Smooth muscle cell (in vitro differentiated cells): ENCODE measurements at regions not wholly inside any gene's neighbourhood (a gene's known extent, or its start where the extent isn't known, plus 50 kb on each side); places are given as distances from the start of the nearest gene placed in this dataset.

ENCODE experiments used
- DNase-seq: peaks from one replicate; lab custom pipeline; 2025; ENCODE audit not compliant: unreplicated experiment; lab: John Stamatoyannopoulos, UW
- H2AFZ ChIP-seq: fragments of 200-600 bp; sonication (generic); 2 replicates; pipeline ENCODE4 v1.6.0; 2016; ENCODE audit warnings: antibody characterized with exemption, low read depth, mild to moderate bottlenecking
- H3F3A ChIP-seq: fragments of 200-600 bp; sonication (generic); 2 replicates; pipeline ENCODE4 v1.6.0; 2017; ENCODE audit warnings: antibody characterized with exemption, low read depth
- H3K27ac ChIP-seq: fragments of 200-600 bp; sonication (generic); 2 replicates; pipeline ENCODE4 v1.5.1; 2016; ENCODE audit warnings: low read depth, mild to moderate bottlenecking
- H3K27me3 ChIP-seq: fragments of 200-600 bp; sonication (generic); 2 replicates; pipeline ENCODE4 v1.6.1; 2016; ENCODE audit warnings: low read depth, mild to moderate bottlenecking
- H3K36me3 ChIP-seq: fragments of 200-600 bp; sonication (generic); 2 replicates; pipeline ENCODE4 v1.5.1; 2016; ENCODE audit warnings: low read depth
- H3K4me1 ChIP-seq: fragments of 200-600 bp; sonication (generic); 2 replicates; pipeline ENCODE4 v1.5.1; 2016; ENCODE audit warnings: low read depth
- H3K4me2 ChIP-seq: fragments of 200-600 bp; sonication (generic); 2 replicates; pipeline ENCODE4 v1.6.0; 2016; ENCODE audit warnings: mild to moderate bottlenecking
- H3K4me3 ChIP-seq: fragments of 200-600 bp; sonication (generic); 2 replicates; pipeline ENCODE4 v1.5.1; 2016; ENCODE audit warnings: mild to moderate bottlenecking
- H3K79me2 ChIP-seq: fragments of 200-600 bp; sonication (generic); 2 replicates; pipeline ENCODE4 v1.6.0; 2016; ENCODE audit warnings: low read depth, mild to moderate bottlenecking
- H3K9ac ChIP-seq: fragments of 200-600 bp; sonication (generic); 2 replicates; pipeline ENCODE4 v1.6.0; 2016; ENCODE audit warnings: low read depth
- H3K9me3 ChIP-seq: fragments of 200-600 bp; sonication (generic); replicated peaks from 2 replicates; pipeline ENCODE4 v1.5.1; 2016; ENCODE audit warnings: low read depth
- H4K20me1 ChIP-seq: fragments of 200-600 bp; sonication (generic); 2 replicates; pipeline ENCODE4 v1.6.0; 2016; ENCODE audit warnings: low read depth
- CTCF ChIP-seq: fragments of 200-600 bp; sonication (generic); IDR thresholded peaks from 2 replicates; pipeline ENCODE4 v1.5.1; 2017; ENCODE audit warnings: borderline replicate concordance, mild to moderate bottlenecking, antibody characterized with exemption; ENCODE audit not compliant: insufficient read depth, poor library complexity, severe bottlenecking
- WGBS: methylation state at CpG from one replicate; pipeline ENCODE4 v1.1.7; 2016; ENCODE audit warnings: low lambda C conversion rate; 5-methylcytosine and 5-hydroxymethylcytosine counted together

GRCh38 chr14:104320611-104321086 is 182.3 kb downstream of the KIF26A start:
- no peaks in the 10 kb centered on the region for H4K20me1 ChIP-seq
- H3K4me3 ChIP-seq, result no peak overlapping the region
- H3K27me3 ChIP-seq, result no peaks in the 10 kb centered on the region
- H3K36me3 ChIP-seq, result no peaks in the 10 kb centered on the region
- DNase-seq, result no peak
- H3K9me3 ChIP-seq, result no peaks in the 10 kb centered on the region
- H3K27ac ChIP-seq, result no peak overlapping the region
- H3K4me2 ChIP-seq, result peak overlapping the region; percentile 44
- WGBS, result 62% methylated on average over 20 of the region's 20 CpGs
- H3F3A ChIP-seq, result no peaks in the 10 kb centered on the region
- H3K79me2 ChIP-seq, result no peaks in the 10 kb centered on the region
- no peaks in the 10 kb centered on the region for H3K4me1 ChIP-seq
- no peak overlapping the region for H2AFZ ChIP-seq
- TF ChIP-seq CTCF, result no peak
- no peak overlapping the region for H3K9ac ChIP-seq

- Histone ChIP-seq H3K79me2 (no peaks in the 10 kb centered on the region), H2AFZ (no peak overlapping the region), H3K27ac (no peak overlapping the region), H3K4me1 (no peaks in the 10 kb centered on the region), H3K36me3 (no peaks in the 10 kb centered on the region), H3K9ac (no peak overlapping the region), H3K4me2 (peak overlapping the region; percentile 44), H3K4me3 (no peak overlapping the region), H3K9me3 (no peaks in the 10 kb centered on the region), H3K27me3 (no peaks in the 10 kb centered on the region), H3F3A (no peaks in the 10 kb centered on the region), H4K20me1 (no peaks in the 10 kb centered on the region)
- 62% methylated on average over 24 of the region's 24 CpGs for WGBS
- DNase-seq, result no peak
- no peak for TF ChIP-seq CTCF
These were observed 182.9 kb downstream of the KIF26A start for GRCh38 chr14:104321088-104321801.

GRCh38 chr14:104321802-104322130 is 183.4 kb downstream of the KIF26A start:
- Histone ChIP-seq H3K4me1 (no peaks in the 10 kb centered on the region), H3K79me2 (no peaks in the 10 kb centered on the region), H3K4me2 (no peak overlapping the region), H3K9me3 (no peaks in the 10 kb centered on the region), H2AFZ (no peak overlapping the region), H3K36me3 (no peaks in the 10 kb centered on the region), H3K27ac (no peak overlapping the region), H3K9ac (no peak overlapping the region), H3K27me3 (no peaks in the 10 kb centered on the region), H3F3A (no peaks in the 10 kb centered on the region), H4K20me1 (no peaks in the 10 kb centered on the region), H3K4me3 (no peak overlapping the region)
- WGBS, result 95% methylated on average over 11 of the region's 11 CpGs
- no peak for TF ChIP-seq CTCF
- DNase-seq, result no peak
